Fibroblast of skin of back (primary cell): ENCODE measurements at regions not wholly inside any gene's neighbourhood (a gene's known extent, or its start where the extent isn't known, plus 50 kb on each side); places are given as distances from the start of the nearest gene placed in this dataset.
"Not testable (repeated sequence)": the region's sequence is repeated elsewhere in the genome, so short reads cannot be mapped to it uniquely, and the experiment has no call there.

Experiments used
- DNase-seq: peaks from one replicate; pipeline ENCODE4 v3.0.0-alpha.2; 2013

- not testable (repeated sequence) for DNase-seq
These were observed 599.0 kb downstream of the TRIML1 start for GRCh38 chr4:188738290-188738689.

GRCh38 chr4:188740172-188740571 lies 600.9 kb downstream of the TRIML1 start:
- not testable (repeated sequence) for DNase-seq

GRCh38 chr4:188740791-188741190 lies 601.5 kb downstream of the TRIML1 start:
- not testable (repeated sequence) for DNase-seq

- DNase-seq: no peak
These were observed 615.2 kb downstream of the TRIML1 start for GRCh38 chr4:188754372-188755002.

- DNase-seq: peak; percentile 3
These were observed 628.3 kb downstream of the TRIML1 start for GRCh38 chr4:188767496-188767895.

GRCh38 chr4:188778905-188779304 lies 639.7 kb downstream of the TRIML1 start:
- peak; percentile 79 for DNase-seq

GRCh38 chr4:188779581-188779980 lies 640.3 kb downstream of the TRIML1 start:
- peak; percentile 68 for DNase-seq

GRCh38 chr4:188780028-188780427 lies 640.8 kb downstream of the TRIML1 start:
- DNase-seq: peak; percentile 17

- no peak for DNase-seq
These were observed 641.4 kb downstream of the TRIML1 start for GRCh38 chr4:188780686-188781085.

GRCh38 chr4:188781655-188782054 lies 642.4 kb downstream of the TRIML1 start:
- DNase-seq: peak; percentile 15

- DNase-seq: peak; percentile 50
These were observed 643.9 kb downstream of the TRIML1 start for GRCh38 chr4:188783175-188783574.

- DNase-seq: peak; percentile 7
These were observed 644.4 kb downstream of the TRIML1 start for GRCh38 chr4:188783606-188784160.

GRCh38 chr4:188796600-188796999 lies 657.4 kb downstream of the TRIML1 start:
- DNase-seq: not testable (repeated sequence)

GRCh38 chr4:188797011-188797410 lies 657.8 kb downstream of the TRIML1 start:
- DNase-seq: not testable (repeated sequence)

- no peak for DNase-seq
These were observed 665.6 kb downstream of the TRIML1 start for GRCh38 chr4:188804861-188805260.

GRCh38 chr4:188811121-188811520 lies 671.9 kb downstream of the TRIML1 start:
- DNase-seq: no peak

GRCh38 chr4:188812644-188813043 lies 673.4 kb downstream of the TRIML1 start:
- no peak for DNase-seq

- DNase-seq: no peak
These were observed 679.1 kb downstream of the TRIML1 start for GRCh38 chr4:188818300-188818699.

GRCh38 chr4:188819233-188819632 lies 680.0 kb downstream of the TRIML1 start:
- DNase-seq: peak; percentile 74

- no peak for DNase-seq
These were observed 682.3 kb downstream of the TRIML1 start for GRCh38 chr4:188821500-188821899.

- peak; percentile 11 for DNase-seq
These were observed 683.5 kb downstream of the TRIML1 start for GRCh38 chr4:188822698-188823097.

GRCh38 chr4:188824553-188824952 lies 685.3 kb downstream of the TRIML1 start:
- no peak for DNase-seq

GRCh38 chr4:188826393-188826792 lies 687.2 kb downstream of the TRIML1 start:
- no peak for DNase-seq

- no peak for DNase-seq
These were observed 700.5 kb downstream of the TRIML1 start for GRCh38 chr4:188839704-188840103.

GRCh38 chr4:188841523-188841922 lies 702.3 kb downstream of the TRIML1 start:
- no peak for DNase-seq
